Breast epithelium (tissue), 3 donors: ENCODE measurements at regions not wholly inside any gene's neighbourhood (a gene's known extent, or its start where the extent isn't known, plus 50 kb on each side); places are given as distances from the start of the nearest gene placed in this dataset.

ENCODE experiments used
- POLR2A ChIP-seq: fragments of 450-650 bp; IDR thresholded peaks from one replicate; pipeline ENCODE4 v1.6.1; 2016; ENCODE audit warnings: antibody characterized with exemption, mild to moderate bottlenecking, moderate library complexity
- TF ChIP-seq, protein P1 (sequence below), 3 donors: fragments of 450-650 bp; IDR thresholded peaks; one replicate each; pipeline ENCODE4 v1.5.1; 2016 to 2017; ENCODE audit warnings: antibody characterized with exemption in 3 of 3, mild to moderate bottlenecking in 3 of 3, moderate library complexity in 3 of 3

DNA sequence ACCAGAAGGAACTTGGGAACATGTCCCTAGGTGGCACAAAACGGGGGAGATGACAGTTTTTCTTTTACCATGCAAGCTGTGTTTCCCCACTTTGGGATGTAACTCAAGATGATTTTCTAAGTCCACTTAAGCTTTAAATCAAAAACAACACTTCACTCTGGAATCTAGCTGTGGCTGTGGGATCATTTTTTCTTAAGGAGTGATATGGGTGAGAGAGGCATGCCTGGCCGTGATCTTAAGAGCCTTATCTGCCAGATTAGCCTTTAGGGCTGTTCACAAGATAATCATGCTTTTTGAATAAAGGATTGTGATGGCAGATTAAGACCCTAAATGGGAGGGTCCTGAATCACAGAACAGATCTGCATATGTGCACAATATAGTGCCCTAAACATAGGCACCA, 384.8 kb upstream of the SEMA6D start:
- TF ChIP-seq, protein P1, sequence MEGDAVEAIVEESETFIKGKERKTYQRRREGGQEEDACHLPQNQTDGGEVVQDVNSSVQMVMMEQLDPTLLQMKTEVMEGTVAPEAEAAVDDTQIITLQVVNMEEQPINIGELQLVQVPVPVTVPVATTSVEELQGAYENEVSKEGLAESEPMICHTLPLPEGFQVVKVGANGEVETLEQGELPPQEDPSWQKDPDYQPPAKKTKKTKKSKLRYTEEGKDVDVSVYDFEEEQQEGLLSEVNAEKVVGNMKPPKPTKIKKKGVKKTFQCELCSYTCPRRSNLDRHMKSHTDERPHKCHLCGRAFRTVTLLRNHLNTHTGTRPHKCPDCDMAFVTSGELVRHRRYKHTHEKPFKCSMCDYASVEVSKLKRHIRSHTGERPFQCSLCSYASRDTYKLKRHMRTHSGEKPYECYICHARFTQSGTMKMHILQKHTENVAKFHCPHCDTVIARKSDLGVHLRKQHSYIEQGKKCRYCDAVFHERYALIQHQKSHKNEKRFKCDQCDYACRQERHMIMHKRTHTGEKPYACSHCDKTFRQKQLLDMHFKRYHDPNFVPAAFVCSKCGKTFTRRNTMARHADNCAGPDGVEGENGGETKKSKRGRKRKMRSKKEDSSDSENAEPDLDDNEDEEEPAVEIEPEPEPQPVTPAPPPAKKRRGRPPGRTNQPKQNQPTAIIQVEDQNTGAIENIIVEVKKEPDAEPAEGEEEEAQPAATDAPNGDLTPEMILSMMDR (IDR thresholded peaks at IDR 0.05) = no peak
- no peak for TF ChIP-seq POLR2A
